Stimulated activated CD8-positive, alpha-beta memory T cell treated with anti-CD3 and anti-CD28 coated beads, Interleukin-4, amount 100 ng/mL, for 48 hours (primary cell): ENCODE measurements at regions not wholly inside any gene's neighbourhood (a gene's known extent, or its start where the extent isn't known, plus 50 kb on each side); places are given as distances from the start of the nearest gene placed in this dataset.

ENCODE experiments used
- DNase-seq: peaks from one replicate; pipeline ENCODE4 v3.0.0-alpha.2; 2020

GRCh38 chr5:35312267-35312666 lies 82.0 kb upstream of the PRLR start:
- DNase-seq = no peak

GRCh38 chr5:35309365-35310130 lies 79.3 kb upstream of the PRLR start:
- DNase-seq = no peak

- DNase-seq = no peak
Observed at GRCh38 chr5:35308421-35308820, 78.1 kb upstream of the PRLR start.

GRCh38 chr5:35306716-35307365 lies 76.6 kb upstream of the PRLR start:
- no peak for DNase-seq

- DNase-seq = no peak
Observed at GRCh38 chr5:35305336-35306020, 75.2 kb upstream of the PRLR start.

- no peak for DNase-seq
Observed at GRCh38 chr5:35304291-35304690, 74.0 kb upstream of the PRLR start.

- DNase-seq = no peak
Observed at GRCh38 chr5:35303152-35303551, 72.9 kb upstream of the PRLR start.

- no peak for DNase-seq
Observed at GRCh38 chr5:35302544-35302943, 72.3 kb upstream of the PRLR start.

- no peak for DNase-seq
Observed at GRCh38 chr5:35297755-35298154, 67.5 kb upstream of the PRLR start.

- DNase-seq = no peak
Observed at GRCh38 chr5:35294976-35295375, 64.7 kb upstream of the PRLR start.

GRCh38 chr5:35294017-35294416 lies 63.7 kb upstream of the PRLR start:
- no peak for DNase-seq

GRCh38 chr5:35285435-35285834 lies 55.1 kb upstream of the PRLR start:
- no peak for DNase-seq

GRCh38 chr5:35285011-35285410 lies 54.7 kb upstream of the PRLR start:
- no peak for DNase-seq

- DNase-seq = no peak
Observed at GRCh38 chr5:35284364-35284763, 54.1 kb upstream of the PRLR start.

GRCh38 chr5:35282810-35283209 lies 52.5 kb upstream of the PRLR start:
- DNase-seq = no peak

GRCh38 chr5:35281613-35282012 lies 51.3 kb upstream of the PRLR start:
- DNase-seq = no peak
